ENCODE measurements at regions not wholly inside any gene's neighbourhood (a gene's known extent, or its start where the extent isn't known, plus 50 kb on each side); places are given as distances from the start of the nearest gene placed in this dataset.

GRCh38 chr10:16001581-16001980 is 141.3 kb upstream of the MINDY3 start:
- no peaks in the 10 kb centered on the region for H3K4me1 ChIP-seq (replicated peaks in 1 of 2; ENCODE audit: control insufficient read depth in 2 of 2, insufficient read depth in 2 of 2, low read length in 2 of 2)
- DNase-seq (ENCODE audit: extremely low read depth in 1 of 4, low spot score in 3 of 4): no peak
- intact Hi-C loops (cut with micrococcal nuclease) (no loop called here), in situ Hi-C loops (cut with MboI) (no loop called here)
- no peaks in the 10 kb centered on the region for H3K36me3 ChIP-seq (ENCODE audit: control insufficient read depth, insufficient read depth, low read length)
- H3K79me2 ChIP-seq (ENCODE audit: control insufficient read depth, insufficient read depth, low read length): no peaks in the 10 kb centered on the region
- no peaks in the 10 kb centered on the region for H3K27me3 ChIP-seq (ENCODE audit: control insufficient read depth in 2 of 2, insufficient read depth in 2 of 2, low read length in 2 of 2)
- H3K27ac ChIP-seq (ENCODE audit: extremely low read depth, low read depth, low read length): no peak overlapping the region
- no peak overlapping the region for H3K4me2 ChIP-seq (ENCODE audit: insufficient read depth, low read length)
- ChIA-PET CTCF (ENCODE audit: low intra/inter-chr PET ratio) (no interaction called here), POLR2A (no interaction called here)
- no peaks in the 10 kb centered on the region for H3K9me3 ChIP-seq (replicated peaks; ENCODE audit: control insufficient read depth, insufficient read depth, low read depth, low read length)
- WGBS (ENCODE audit: insufficient coverage, low coverage, missing lambda C conversion rate): 0% methylated on average over 1 of the region's 1 CpG
- no peaks in the 10 kb centered on the region for H3K9me1 ChIP-seq (ENCODE audit: control insufficient read depth, insufficient read depth, low read length)
- no peak overlapping the region for H2AFZ ChIP-seq (ENCODE audit: low read depth, low read length)
- no peak overlapping the region for H3K4me3 ChIP-seq
- H4K20me1 ChIP-seq (replicated peaks; ENCODE audit: control insufficient read depth, insufficient read depth, low read length): no peaks in the 10 kb centered on the region
- no peak overlapping the region for H3K9ac ChIP-seq (ENCODE audit: insufficient read depth in 1 of 2, low read depth in 2 of 2, low read length in 2 of 2)
- no peak for FAIRE-seq
- TF ChIP-seq HLTF (IDR thresholded peaks at IDR 0.05) (no peak), DEAF1 (CRISPR knock-in tag; IDR thresholded peaks at IDR 0.05) (no peak), JUND (IDR thresholded peaks at IDR 0.05; ENCODE audit: borderline replicate concordance, low read depth, low read length) (no peak), JUND (tag; IDR thresholded peaks at IDR 0.05; ENCODE audit: borderline replicate concordance, low read depth, low read length) (no peak), IRF9 (tag; IDR thresholded peaks at IDR 0.05) (no peak), RBM22 (IDR thresholded peaks at IDR 0.05; ENCODE audit: low read depth, low read length, poor library complexity, severe bottlenecking) (no peak)
- no peak for ATAC-seq
- no TSS peak for BruUV-seq (replicated peaks)
